NCI-H748 treated with DMSO at 0.1 percent for 48 hours (cell line): ENCODE measurements at regions not wholly inside any gene's neighbourhood (a gene's known extent, or its start where the extent isn't known, plus 50 kb on each side); places are given as distances from the start of the nearest gene placed in this dataset.
A peak's percentile ranks its signal among the peaks of the same experiment; 100 is the strongest.

ENCODE experiments used
- DNase-seq: peaks from one replicate; lab custom pipeline; 2025; lab: John Stamatoyannopoulos, UW

DNA sequence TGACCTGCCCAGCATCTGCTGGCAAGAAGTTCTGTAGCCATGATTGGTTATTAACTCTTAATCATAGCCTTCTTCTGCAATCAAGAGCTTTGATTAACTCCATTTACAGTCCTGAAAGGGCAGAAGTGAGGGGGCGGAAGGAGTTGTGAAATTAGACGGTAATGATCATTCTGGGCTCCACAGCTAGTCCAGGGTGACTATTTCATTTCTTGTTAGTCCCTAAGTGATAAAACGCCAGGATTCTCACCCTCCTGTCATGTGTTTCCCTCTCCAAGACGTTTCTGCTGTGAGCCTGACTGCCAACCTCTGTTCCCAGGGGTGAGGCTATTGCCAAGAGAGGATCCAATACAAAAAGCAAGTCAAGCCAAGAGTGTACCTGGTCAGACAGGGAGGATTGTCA, 155.9 kb upstream of the IPO5 start:
- no peak for DNase-seq

GRCh38 chr13:97798171-97798821, 155.2 kb upstream of the IPO5 start:
- DNase-seq: no peak

DNA sequence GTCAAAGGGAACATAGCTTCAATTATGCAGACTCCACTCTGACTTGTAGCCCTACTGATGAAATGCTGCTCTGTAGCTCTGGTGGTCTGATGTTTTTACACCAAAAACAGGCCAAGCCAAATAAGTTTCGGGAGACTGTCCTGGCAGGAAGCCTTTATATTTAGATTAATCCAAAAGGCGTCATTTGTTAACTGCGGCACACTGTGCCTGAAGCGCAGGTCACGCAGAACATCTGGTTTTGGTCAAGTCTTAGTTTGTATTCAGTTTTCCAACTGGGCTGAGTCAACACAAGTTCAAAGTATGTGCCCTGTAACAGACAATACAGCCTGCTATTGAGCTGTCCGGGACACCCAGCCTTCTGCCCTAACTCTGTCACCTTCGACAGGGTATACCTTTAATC, 154.6 kb upstream of the IPO5 start:
- DNase-seq: no peak

DNA sequence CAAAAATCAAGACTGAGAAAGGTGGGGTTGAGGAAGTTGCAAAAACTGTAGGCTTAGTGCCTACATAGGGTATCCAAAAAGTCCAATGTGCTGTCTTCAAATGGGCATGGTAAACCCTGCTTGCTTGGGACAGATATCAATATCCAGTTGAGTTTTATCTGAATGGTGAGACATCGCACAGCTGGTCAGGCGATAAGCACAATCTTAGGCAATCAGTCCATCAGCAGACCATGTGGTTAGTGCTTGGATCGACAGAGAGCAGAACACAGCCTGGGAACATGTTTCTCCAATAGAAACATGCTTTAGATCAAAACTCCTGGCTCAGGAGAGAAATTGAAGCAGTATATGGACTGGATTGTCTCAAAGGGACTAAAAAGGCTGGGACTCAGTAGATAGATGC, 151.3 kb upstream of the IPO5 start:
- no peak for DNase-seq

- DNase-seq: no peak
These were observed 143.9 kb upstream of the IPO5 start for GRCh38 chr13:97809576-97809975.

- DNase-seq: no peak
These were observed 143.3 kb upstream of the IPO5 start for GRCh38 chr13:97810152-97810551.

GRCh38 chr13:97822377-97822776, 131.1 kb upstream of the IPO5 start:
- DNase-seq: no peak

GRCh38 chr13:97826421-97827012, 127.0 kb upstream of the IPO5 start:
- DNase-seq: no peak

DNA sequence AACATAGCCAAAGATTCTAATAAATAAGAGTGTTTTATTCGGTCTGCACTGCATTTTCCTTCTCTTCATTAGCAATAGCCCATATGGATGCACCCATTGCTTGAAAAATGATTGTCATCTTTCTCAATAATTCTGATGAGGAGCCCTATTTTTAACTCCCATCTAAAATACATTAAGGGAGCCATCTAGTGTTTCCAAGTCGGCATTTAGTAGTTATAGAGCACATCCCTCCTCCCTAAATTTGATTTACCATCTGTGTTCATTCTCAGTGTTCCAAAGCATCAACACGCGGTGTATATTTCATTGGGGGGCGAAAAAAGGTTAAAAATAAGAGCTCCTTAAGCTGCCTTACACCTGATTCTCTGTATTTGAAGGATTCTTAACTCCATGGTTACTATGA, 119.2 kb upstream of the IPO5 start:
- peak; percentile 3 for DNase-seq

DNA sequence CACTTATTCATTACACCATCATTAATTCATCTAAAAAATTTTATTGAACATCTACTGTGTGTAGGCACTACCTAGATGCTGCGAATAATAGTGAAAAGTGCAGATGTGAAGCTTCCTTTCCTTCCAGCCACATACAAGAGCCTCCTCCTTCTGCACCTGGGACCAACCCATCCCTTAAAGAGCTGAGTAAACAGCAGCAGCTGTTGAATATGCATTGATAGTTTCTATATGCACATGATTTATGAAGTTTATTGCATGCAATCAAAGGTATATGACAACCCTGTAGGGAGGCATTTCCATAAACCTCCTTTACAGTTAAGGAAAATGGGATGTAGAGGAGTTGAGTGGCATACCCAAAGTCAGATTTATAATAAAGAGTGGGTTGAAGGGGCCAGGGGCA, 110.3 kb upstream of the IPO5 start:
- no peak for DNase-seq

- no peak for DNase-seq
These were observed 109.3 kb upstream of the IPO5 start for GRCh38 chr13:97844151-97844550.

GRCh38 chr13:97848886-97849285, 104.6 kb upstream of the IPO5 start:
- no peak for DNase-seq

DNA sequence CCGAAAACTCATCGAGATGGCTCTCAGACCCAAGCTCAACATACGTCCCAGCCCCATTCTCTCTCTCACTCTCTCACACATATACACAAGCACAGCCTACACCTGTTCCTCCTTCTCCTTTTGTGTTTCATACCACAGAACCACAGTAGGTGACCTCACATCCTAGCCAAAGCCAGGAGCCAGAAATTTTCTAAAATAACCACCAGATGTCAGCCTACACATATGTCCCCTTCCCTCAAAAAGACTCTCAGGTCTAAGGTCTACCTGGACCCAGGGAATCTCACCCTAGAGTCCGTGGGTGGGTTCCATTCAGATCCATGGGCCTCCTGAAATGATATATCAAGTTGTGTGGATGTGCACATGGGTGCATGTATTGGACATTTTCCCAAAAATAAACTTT, 104.2 kb upstream of the IPO5 start:
- DNase-seq: peak; percentile 18

DNA sequence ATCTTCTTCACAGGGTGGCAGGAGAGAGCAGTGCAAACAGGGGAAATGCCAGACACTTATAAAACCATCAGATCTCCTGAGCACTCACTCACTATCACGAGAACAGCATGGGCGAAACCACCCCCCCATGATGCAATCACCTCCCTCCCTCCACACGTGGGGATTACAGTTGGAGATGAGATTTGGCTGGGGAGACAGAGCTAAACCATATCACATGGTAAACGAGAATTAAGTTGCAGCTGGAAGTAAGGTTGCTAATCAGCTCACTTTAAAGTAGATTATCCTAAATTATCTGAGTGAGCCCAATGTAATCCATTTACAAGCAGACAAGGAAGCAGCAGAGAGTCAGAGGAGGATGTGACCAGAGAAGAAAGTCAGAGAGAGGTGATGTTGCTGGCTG, 102.2 kb upstream of the IPO5 start:
- DNase-seq: no peak

DNA sequence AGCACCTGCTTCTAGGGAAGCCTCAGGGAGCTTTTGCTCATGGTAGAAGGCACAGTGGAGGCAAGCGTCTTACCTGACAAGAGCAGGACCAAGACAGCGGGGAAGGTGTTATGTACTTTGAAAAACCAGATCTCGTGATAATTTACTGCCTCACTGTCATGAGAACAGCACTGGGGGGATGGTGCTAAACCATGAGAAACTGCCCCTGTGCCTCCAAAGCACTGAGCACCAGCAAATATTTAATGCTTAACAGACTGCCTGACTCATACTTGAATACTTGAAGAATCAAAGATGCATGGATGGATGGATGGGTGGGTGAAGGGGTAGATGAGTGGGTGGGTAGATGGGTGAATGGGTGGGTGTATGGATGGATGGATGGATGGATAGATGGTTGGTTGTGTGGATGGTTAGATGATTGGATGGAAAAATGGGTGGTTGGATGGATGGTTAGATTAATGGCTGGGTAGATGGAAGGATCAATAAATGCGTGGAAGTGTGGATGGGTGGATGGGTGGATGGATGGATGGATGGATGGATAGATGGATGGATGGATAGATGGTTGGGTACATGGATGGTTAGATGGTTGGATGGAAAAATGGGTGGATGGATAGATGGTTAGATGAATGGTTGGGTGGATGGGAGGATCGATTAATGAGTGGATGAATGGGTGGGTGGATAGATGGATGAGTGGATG, 101.1 kb upstream of the IPO5 start:
- DNase-seq: no peak

DNA sequence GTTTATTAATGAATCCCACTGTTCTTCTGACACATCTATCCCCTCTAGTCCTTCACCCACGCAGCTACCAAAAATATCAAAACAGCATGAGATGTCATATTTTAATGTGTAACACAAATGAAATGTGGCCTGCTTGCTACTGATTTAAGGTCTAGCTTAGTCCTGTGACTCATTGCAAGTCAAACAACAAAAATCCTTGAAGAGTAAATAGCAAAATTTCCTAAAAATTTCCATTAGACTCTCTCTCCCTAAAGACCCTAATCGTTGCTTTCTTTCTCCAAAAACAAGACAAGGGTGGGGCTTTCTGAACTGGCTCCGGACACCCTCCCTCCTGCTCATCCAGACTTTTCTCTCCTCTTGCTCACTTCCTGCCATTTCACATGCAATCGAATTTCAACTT, 99.9 kb upstream of the IPO5 start:
- no peak for DNase-seq

- DNase-seq: peak; percentile 63
These were observed 97.7 kb upstream of the IPO5 start for GRCh38 chr13:97855570-97856303.

DNA sequence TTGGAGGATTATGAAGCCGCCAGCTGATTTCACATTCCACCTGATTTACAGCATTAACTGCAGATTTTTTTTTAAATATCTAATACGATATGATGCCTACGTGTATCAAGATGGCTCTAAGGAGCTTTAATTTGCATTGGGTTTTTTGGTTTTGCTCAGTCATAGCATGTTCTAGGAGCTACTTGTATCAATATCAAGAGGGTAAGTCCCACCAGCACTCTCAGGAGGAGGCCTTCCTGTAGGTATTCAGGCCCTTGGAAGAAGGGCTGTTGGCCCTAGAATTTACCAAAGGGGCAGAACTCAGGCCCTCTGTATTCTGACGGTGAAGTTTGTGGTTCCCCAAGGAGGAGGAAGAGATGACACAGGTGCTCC, 97.2 kb upstream of the IPO5 start:
- DNase-seq: no peak

- no peak for DNase-seq
These were observed 95.3 kb upstream of the IPO5 start for GRCh38 chr13:97858161-97858560.

DNA sequence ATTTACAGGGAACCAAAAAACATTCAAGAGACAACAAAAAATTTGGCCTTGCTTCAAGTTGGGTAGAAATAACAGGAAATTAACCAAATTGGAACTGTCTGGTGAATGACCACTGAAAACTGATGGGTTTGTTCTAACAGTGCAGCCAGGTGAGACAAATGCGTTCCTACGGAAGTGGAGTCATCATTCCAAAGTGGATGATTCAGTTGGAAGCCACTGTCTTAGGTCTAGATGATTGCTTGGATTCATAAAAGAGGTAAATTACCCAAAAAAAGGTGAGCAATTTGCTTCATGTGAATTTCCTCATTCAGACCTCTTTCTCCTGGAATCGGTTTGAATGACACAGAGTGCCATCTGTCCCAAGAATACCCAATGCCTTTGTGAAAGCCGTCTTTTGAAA, 87.1 kb upstream of the IPO5 start:
- no peak for DNase-seq

- no peak for DNase-seq
These were observed 86.7 kb upstream of the IPO5 start for GRCh38 chr13:97866751-97867150.

DNA sequence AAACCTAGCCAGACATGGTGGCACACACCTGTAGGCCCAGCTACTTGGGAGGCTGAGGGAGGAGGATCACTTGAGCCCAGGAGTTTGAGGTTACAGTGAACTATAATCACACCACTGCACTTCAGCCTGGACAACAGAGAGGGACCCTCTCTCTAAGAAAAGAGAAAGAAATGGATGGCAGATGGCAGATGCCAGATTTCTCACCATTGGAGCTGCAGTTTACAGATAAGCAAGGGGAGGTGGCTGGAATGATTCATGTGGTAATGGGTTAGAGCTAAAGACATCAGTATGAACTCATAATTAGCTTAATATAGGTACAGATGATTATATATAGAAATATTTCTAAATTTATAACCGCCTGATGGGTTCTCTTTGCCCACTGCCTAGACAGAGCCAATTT, 80.1 kb upstream of the IPO5 start:
- DNase-seq: no peak

GRCh38 chr13:97875218-97875617, 78.3 kb upstream of the IPO5 start:
- no peak for DNase-seq
